H1 (cell line): ENCODE measurements at regions not wholly inside any gene's neighbourhood (a gene's known extent, or its start where the extent isn't known, plus 50 kb on each side); places are given as distances from the start of the nearest gene placed in this dataset.

Source experiments
- CTCF ChIA-PET: fragments of 300-600 bp; sonication (Branson Sonifier 250); formaldehyde crosslinking; loops from one replicate; lab custom pipeline; 2021; ENCODE audit not compliant: partially characterized antibody; lab: Charles Lee
- POLR2A ChIA-PET: fragments of 300-600 bp; sonication (Branson Sonifier 250); formaldehyde crosslinking; loops from one replicate; lab custom pipeline; 2021; ENCODE audit warnings: inconsistent platforms; ENCODE audit not compliant: partially characterized antibody; lab: Charles Lee
- DNase-seq, 2 experiments: peaks; one replicate each; pipeline versions ENCODE4 v3.0.0 to v3.0.0-alpha.2; 2010 to 2022; ENCODE audit warnings: low spot score in 2 of 2, low read depth in 1 of 2, mixed read lengths in 1 of 2
- FAIRE-seq: peaks from 2 replicates; lab custom pipeline; 2011; peaks lifted over from hg19 to GRCh38; lab: Jason Lieb, UNC
- H2AFZ ChIP-seq: 2 replicates; pipeline ENCODE4 v1.8.1; 2012; ENCODE audit warnings: low read length, inconsistent platforms
- H2AK5ac ChIP-seq: 2 replicates; pipeline ENCODE4 v1.6.1; 2013; ENCODE audit warnings: low read depth, low read length
- H2BK120ac ChIP-seq: replicated peaks from 2 replicates; pipeline ENCODE3; 2013; ENCODE audit warnings: low read depth, low read length, inconsistent platforms
- H2BK12ac ChIP-seq: 2 replicates; pipeline ENCODE4 v1.6.1; 2013; ENCODE audit warnings: low read depth, low read length
- H2BK15ac ChIP-seq: 2 replicates; pipeline ENCODE4 v1.6.1; 2013; ENCODE audit warnings: low read length
- H2BK20ac ChIP-seq: 2 replicates; pipeline ENCODE4 v1.6.1; 2013; ENCODE audit warnings: low read length
- H2BK5ac ChIP-seq: 2 replicates; pipeline ENCODE4 v1.6.1; 2013; ENCODE audit warnings: low read depth, low read length
- H3K14ac ChIP-seq: 2 replicates; pipeline ENCODE4 v1.6.1; 2013; ENCODE audit warnings: inconsistent platforms; ENCODE audit not compliant: insufficient read length
- H3K18ac ChIP-seq: 2 replicates; pipeline ENCODE4 v1.6.1; 2013; ENCODE audit warnings: low read length; ENCODE audit errors: extremely low read depth
- H3K23ac ChIP-seq: 2 replicates; pipeline ENCODE4 v1.6.1; 2013; ENCODE audit warnings: inconsistent platforms; ENCODE audit not compliant: insufficient read length
- H3K23me2 ChIP-seq: 2 replicates; pipeline ENCODE4 v1.6.1; 2013; ENCODE audit warnings: low read depth, low read length
- H3K27ac ChIP-seq: 2 replicates; pipeline ENCODE4 v1.6.1; 2011; ENCODE audit warnings: low read depth, low read length, inconsistent platforms
- H3K27me3 ChIP-seq, 4 experiments: replicated peaks in 1 of 4; 1 replicate in 1 of 4; 2 replicates in 3 of 4; pipeline versions ENCODE4 v1.6.1 to v1.8.1; 2011 to 2013; ENCODE audit warnings: low read length in 3 of 4, mild to moderate bottlenecking in 3 of 4, inconsistent platforms in 2 of 4, mixed read lengths in 2 of 4, moderate library complexity in 1 of 4; ENCODE audit not compliant: control insufficient read depth in 3 of 4, insufficient read depth in 3 of 4; ENCODE audit errors: extremely low read depth in 1 of 4
- H3K36me3 ChIP-seq, 4 experiments: 2 replicates each; pipeline versions ENCODE4 v1.6.1 to v1.8.1; 2011 to 2013; ENCODE audit warnings: mild to moderate bottlenecking in 4 of 4, low read length in 3 of 4, moderate library complexity in 2 of 4, control low read depth in 1 of 4, inconsistent platforms in 1 of 4; ENCODE audit not compliant: insufficient read depth in 4 of 4, control insufficient read depth in 2 of 4
- H3K4ac ChIP-seq: replicated peaks from 2 replicates; pipeline ENCODE3; 2013; ENCODE audit warnings: low read length, low read depth, mixed read lengths, inconsistent platforms; ENCODE audit not compliant: insufficient read length
- H3K4me1 ChIP-seq, 4 experiments: replicated peaks in 1 of 4; 1 replicate in 1 of 4; 2 replicates in 3 of 4; pipeline versions ENCODE4 v1.6.1 to v1.8.1; 2011 to 2013; ENCODE audit warnings: low read length in 3 of 4, inconsistent platforms in 2 of 4, mixed read lengths in 1 of 4; ENCODE audit not compliant: insufficient read depth in 4 of 4, control insufficient read depth in 3 of 4
- H3K4me2 ChIP-seq, 2 experiments: 2 replicates each; pipeline versions ENCODE4 v1.6.1 to v1.8.1; 2011 to 2013; ENCODE audit warnings: low read depth in 2 of 2, low read length in 2 of 2, control low read depth in 1 of 2, inconsistent platforms in 1 of 2, mild to moderate bottlenecking in 1 of 2; ENCODE audit not compliant: insufficient read depth in 1 of 2
- H3K4me3 ChIP-seq, 4 experiments: fragments of 200-600, 300-600 bp in 1 of 4; sonication (generic), shearing (Covaris generic), sonication (Bioruptor Twin) in 1 of 4; 2 replicates each; pipeline versions ENCODE4 v1.5.1 to v1.8.1; 2011 to 2016; ENCODE audit warnings: low read length in 4 of 4, low read depth in 3 of 4, control low read depth in 2 of 4, inconsistent platforms in 2 of 4, mild to moderate bottlenecking in 2 of 4, mixed read lengths in 1 of 4, moderate library complexity in 1 of 4; ENCODE audit not compliant: insufficient read depth in 2 of 4; ENCODE audit errors: extremely low read depth in 1 of 4
- H3K56ac ChIP-seq: replicated peaks from 2 replicates; pipeline ENCODE3; 2013; ENCODE audit warnings: low read depth, mild to moderate bottlenecking, mixed read lengths, low read length, inconsistent platforms; ENCODE audit not compliant: insufficient read length
- H3K79me1 ChIP-seq: 2 replicates; pipeline ENCODE4 v1.6.1; 2013; ENCODE audit warnings: low read depth, low read length, control low read depth
- H3K79me2 ChIP-seq, 2 experiments: 2 replicates each; pipeline versions ENCODE4 v1.6.1 to v1.8.1; 2012 to 2013; ENCODE audit warnings: low read length in 2 of 2, mild to moderate bottlenecking in 2 of 2, inconsistent platforms in 1 of 2; ENCODE audit not compliant: insufficient read depth in 2 of 2, control insufficient read depth in 1 of 2
- H3K9ac ChIP-seq, 4 experiments: replicated peaks in 1 of 4; 1 replicate in 1 of 4; 2 replicates in 3 of 4; pipeline versions ENCODE4 v1.6.1 to v1.8.1; 2011 to 2013; ENCODE audit warnings: low read depth in 3 of 4, low read length in 3 of 4, control low read depth in 2 of 4, mild to moderate bottlenecking in 2 of 4, moderate library complexity in 2 of 4, inconsistent platforms in 1 of 4; ENCODE audit errors: extremely low read depth in 1 of 4
- H3K9me3 ChIP-seq, 2 experiments: 2 replicates each; pipeline versions ENCODE4 v1.6.1 to v1.8.1; 2012 to 2013; ENCODE audit warnings: mild to moderate bottlenecking in 2 of 2, moderate library complexity in 2 of 2, control low read depth in 1 of 2, inconsistent platforms in 1 of 2, low read depth in 1 of 2, low read length in 1 of 2, mixed read lengths in 1 of 2; ENCODE audit not compliant: insufficient read depth in 2 of 2
- H4K20me1 ChIP-seq, 2 experiments: replicated peaks in 1 of 2; 2 replicates each; pipeline versions ENCODE3 to v1.8.1; 2011 to 2013; ENCODE audit warnings: inconsistent platforms in 2 of 2, low read length in 2 of 2, mild to moderate bottlenecking in 1 of 2; ENCODE audit not compliant: insufficient read depth in 2 of 2, control insufficient read depth in 1 of 2
- H4K5ac ChIP-seq: 2 replicates; pipeline ENCODE4 v1.6.1; 2013; ENCODE audit warnings: low read length, low read depth, mixed read lengths, inconsistent platforms; ENCODE audit not compliant: insufficient read length
- H4K8ac ChIP-seq: 2 replicates; pipeline ENCODE4 v1.8.0; 2013; ENCODE audit warnings: mild to moderate bottlenecking, moderate library complexity, low read length, inconsistent platforms; ENCODE audit not compliant: insufficient read depth; ENCODE audit errors: extremely low read depth
- H4K91ac ChIP-seq: replicated peaks from 2 replicates; pipeline ENCODE3; 2013; ENCODE audit warnings: low read length, mixed read lengths, inconsistent platforms; ENCODE audit not compliant: insufficient read length
- EZH2 ChIP-seq: fragments of 200-600 bp; sonication (generic); IDR thresholded peaks from 2 replicates; pipeline ENCODE4 v1.7.1; 2012; ENCODE audit warnings: low read depth, mild to moderate bottlenecking, moderate library complexity, low read length, inconsistent platforms; ENCODE audit not compliant: severe bottlenecking
- SP4 ChIP-seq: IDR thresholded peaks from 2 replicates; pipeline ENCODE4 v1.6.1; 2012; ENCODE audit warnings: low read length, inconsistent platforms
- WGBS, 2 experiments: shearing (Covaris generic) in 1 of 2; methylation state at CpG; one replicate each; pipeline versions ENCODE4 v1.1.6 to v1.1.7; 2013 to 2015; ENCODE audit warnings: low lambda C conversion rate in 2 of 2, mixed read lengths in 2 of 2, inconsistent platforms in 1 of 2, low coverage in 1 of 2, missing lambda C conversion rate in 1 of 2; ENCODE audit not compliant: insufficient replicate concordance in 2 of 2, insufficient coverage in 1 of 2, insufficient read length in 1 of 2; ENCODE audit errors: extremely low coverage in 1 of 2, missing lambda C conversion rate in 1 of 2; 5-methylcytosine and 5-hydroxymethylcytosine counted together
- TF ChIP-seq, protein P1 (sequence below): IDR thresholded peaks from 2 replicates; pipeline ENCODE4 v1.6.1; 2011; ENCODE audit warnings: low read depth, mild to moderate bottlenecking, low read length; ENCODE audit not compliant: insufficient read depth

GRCh38 chr18:78603102-78603983 is 376.3 kb upstream of the SALL3 start:
- no peak overlapping the region for H2BK12ac ChIP-seq
- no peak for DNase-seq
- no peak overlapping the region for H3K4ac ChIP-seq
- H3K36me3 ChIP-seq, result no peaks in the 10 kb centered on the region
- no peak overlapping the region for H2BK15ac ChIP-seq
- no peaks in the 10 kb centered on the region; a peak in 1 of 4 replicates for H3K9me3 ChIP-seq
- H2BK20ac ChIP-seq, result no peak overlapping the region
- WGBS, 2 experiments, result 94% methylated on average over 24 of the region's 25 CpGs; no CpG with 5 or more reads in 1 of the 2 experiments
- H3K56ac ChIP-seq, result no peak overlapping the region
- ChIA-PET CTCF (no interaction called here), POLR2A (no interaction called here)
- H3K4me1 ChIP-seq, result no peaks in the 10 kb centered on the region; a peak in 1 of 7 replicates
- no peak overlapping the region for H2AK5ac ChIP-seq
- no peak overlapping the region for H2BK5ac ChIP-seq
- peaks cover 12% of the 10 kb centered on the region; the same call in 1 of the 2 replicates for H3K23me2 ChIP-seq
- H3K4me3 ChIP-seq, result no peak overlapping the region
- H4K91ac ChIP-seq, result no peak overlapping the region
- no peak overlapping the region for H2BK120ac ChIP-seq
- H4K8ac ChIP-seq, result peak overlapping the region; percentile 46; the same call in 1 of the 2 replicates
- no peak overlapping the region for H3K23ac ChIP-seq
- peaks cover 0 to 10% of the 10 kb centered on the region in 2 experiments for H4K20me1 ChIP-seq
- H4K5ac ChIP-seq, result no peak overlapping the region
- H3K79me1 ChIP-seq, result no peaks in the 10 kb centered on the region
- no peak overlapping the region for H2AFZ ChIP-seq
- no peak overlapping the region for H3K18ac ChIP-seq
- H3K27me3 ChIP-seq, result no peaks in the 10 kb centered on the region
- no peak for FAIRE-seq
- no peak for TF ChIP-seq EZH2
- no peak for TF ChIP-seq SP4
- TF ChIP-seq, protein P1, sequence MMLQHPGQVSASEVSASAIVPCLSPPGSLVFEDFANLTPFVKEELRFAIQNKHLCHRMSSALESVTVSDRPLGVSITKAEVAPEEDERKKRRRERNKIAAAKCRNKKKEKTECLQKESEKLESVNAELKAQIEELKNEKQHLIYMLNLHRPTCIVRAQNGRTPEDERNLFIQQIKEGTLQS, result no peak
- H3K9ac ChIP-seq, result no peak overlapping the region
- H3K4me2 ChIP-seq, result no peak overlapping the region
- H3K79me2 ChIP-seq, result no peaks in the 10 kb centered on the region
- H3K14ac ChIP-seq, result no peak overlapping the region
- H3K27ac ChIP-seq, result no peak overlapping the region
